GM12891 (cell line): ENCODE measurements at regions not wholly inside any gene's neighbourhood (a gene's known extent, or its start where the extent isn't known, plus 50 kb on each side); places are given as distances from the start of the nearest gene placed in this dataset.

Experiments
- PAX5 ChIP-seq: IDR thresholded peaks from 2 replicates; pipeline ENCODE4 v1.6.1; 2011; ENCODE audit warnings: low read length, moderate library complexity, mild to moderate bottlenecking; ENCODE audit not compliant: insufficient read depth, severe bottlenecking
- POLR2A ChIP-seq: IDR thresholded peaks from 2 replicates; pipeline ENCODE4 v1.6.1; 2011; ENCODE audit warnings: low read depth, low read length, control low read depth
- POLR2AphosphoS5 ChIP-seq: IDR thresholded peaks from 2 replicates; pipeline ENCODE4 v1.6.1; 2011; ENCODE audit warnings: low read depth, low read length, control low read depth
- POU2F2 ChIP-seq: IDR thresholded peaks from 2 replicates; pipeline ENCODE4 v1.6.1; 2011; ENCODE audit warnings: low read depth, mild to moderate bottlenecking, control low read depth, low read length, moderate library complexity
- SPI1 ChIP-seq: IDR thresholded peaks from 2 replicates; pipeline ENCODE4 v1.6.1; 2011; ENCODE audit warnings: low read depth, low read length, control low read depth
- TAF1 ChIP-seq: IDR thresholded peaks from 2 replicates; pipeline ENCODE4 v1.6.1; 2011; ENCODE audit warnings: low read depth, low read length, control low read depth

DNA sequence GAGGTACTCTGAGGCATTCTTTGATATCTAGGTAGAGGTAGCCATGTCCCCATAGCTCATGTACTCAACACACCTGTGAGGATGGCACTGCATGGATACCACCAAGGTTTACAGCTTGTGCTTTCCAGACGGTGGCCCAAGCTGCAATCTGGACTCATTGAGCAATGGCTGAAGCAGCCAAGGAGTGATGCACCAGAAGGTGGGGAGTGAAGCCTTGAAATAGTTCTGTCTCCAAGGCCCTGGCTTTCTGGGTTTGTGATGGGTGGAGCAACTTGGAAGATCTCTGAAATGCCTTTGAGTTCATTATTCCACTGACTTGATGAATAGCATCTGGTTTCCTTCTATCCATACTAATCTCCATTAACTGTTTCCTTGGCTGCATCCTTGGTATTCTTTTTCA, 290.0 kb upstream of the NOVA1 start:
- TF ChIP-seq POLR2A (no peak), POLR2AphosphoS5 (no peak), TAF1 (no peak), SPI1 (no peak), PAX5 (no peak), POU2F2 (no peak)
